ENCODE measurements at regions not wholly inside any gene's neighbourhood (a gene's known extent, or its start where the extent isn't known, plus 50 kb on each side); places are given as distances from the start of the nearest gene placed in this dataset.
"Not testable (repeated sequence)": the region's sequence is repeated elsewhere in the genome, so short reads cannot be mapped to it uniquely, and the experiment has no call there.

GRCh38 chr17:20843799-20844553 lies 198.8 kb downstream of the USP22 start:
- not testable (repeated sequence) for DNase-seq

GRCh38 chr17:20848869-20849443 lies 193.9 kb downstream of the USP22 start:
- DNase-seq = not testable (repeated sequence)

GRCh38 chr17:20851591-20852238 lies 191.1 kb downstream of the USP22 start:
- DNase-seq = not testable (repeated sequence)

DNA sequence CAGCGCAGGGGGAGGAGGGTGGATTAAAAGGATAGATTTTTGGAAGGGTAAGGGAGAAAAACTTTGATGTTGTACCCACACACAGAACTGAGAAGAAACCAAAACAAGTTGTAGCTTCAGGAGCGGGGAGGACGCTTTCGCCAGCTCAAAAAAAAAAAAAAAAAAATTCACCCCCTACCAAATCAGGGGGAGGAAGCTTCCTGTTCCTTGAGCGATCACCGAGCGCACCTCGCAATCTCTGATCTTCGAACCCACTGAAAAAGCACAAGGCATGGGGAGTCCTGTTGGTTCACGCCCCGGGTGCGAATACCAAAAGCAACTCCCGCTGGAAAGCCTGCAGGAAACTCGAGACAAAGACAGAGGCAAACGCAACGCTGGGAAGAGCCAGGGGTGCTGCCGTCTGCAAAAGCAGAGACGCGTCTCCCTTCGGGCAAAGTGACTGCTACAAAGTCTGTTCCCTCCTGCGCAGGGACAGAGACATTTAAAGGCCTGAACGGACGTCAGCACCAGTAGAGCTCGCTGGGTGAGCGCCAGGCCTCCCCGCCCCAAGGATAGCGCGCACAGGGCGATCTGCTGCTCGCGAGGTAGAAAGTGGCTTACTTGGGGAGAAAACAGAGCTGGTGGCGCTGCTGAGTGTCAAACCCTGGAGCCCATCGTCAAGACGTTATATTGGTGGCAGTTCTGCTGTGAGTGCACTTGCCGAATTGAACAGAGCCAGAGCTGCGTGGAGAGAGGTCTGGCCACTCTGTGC lies 190.4 kb downstream of the USP22 start:
- no peak for DNase-seq

DNA sequence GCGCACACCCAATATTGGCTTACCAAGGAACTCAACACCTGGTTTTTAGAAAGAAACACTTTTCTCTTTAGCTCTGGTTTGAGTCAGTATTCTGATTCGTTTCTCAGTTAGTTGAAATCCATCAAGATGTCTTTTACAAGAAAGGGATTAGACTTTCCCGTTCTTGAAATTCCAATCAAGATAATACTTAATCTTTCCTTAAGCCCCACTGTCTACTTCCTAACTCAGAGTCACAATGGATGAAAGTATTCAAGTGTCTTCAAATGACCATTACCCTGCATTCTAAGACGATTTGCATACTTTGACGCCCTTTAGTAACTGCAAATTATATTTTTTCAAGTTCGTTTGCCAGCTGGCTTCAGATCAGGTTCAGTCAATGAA lies 189.8 kb downstream of the USP22 start:
- no peak for DNase-seq

GRCh38 chr17:20855910-20856470 lies 186.8 kb downstream of the USP22 start:
- DNase-seq = not testable (repeated sequence)

DNA sequence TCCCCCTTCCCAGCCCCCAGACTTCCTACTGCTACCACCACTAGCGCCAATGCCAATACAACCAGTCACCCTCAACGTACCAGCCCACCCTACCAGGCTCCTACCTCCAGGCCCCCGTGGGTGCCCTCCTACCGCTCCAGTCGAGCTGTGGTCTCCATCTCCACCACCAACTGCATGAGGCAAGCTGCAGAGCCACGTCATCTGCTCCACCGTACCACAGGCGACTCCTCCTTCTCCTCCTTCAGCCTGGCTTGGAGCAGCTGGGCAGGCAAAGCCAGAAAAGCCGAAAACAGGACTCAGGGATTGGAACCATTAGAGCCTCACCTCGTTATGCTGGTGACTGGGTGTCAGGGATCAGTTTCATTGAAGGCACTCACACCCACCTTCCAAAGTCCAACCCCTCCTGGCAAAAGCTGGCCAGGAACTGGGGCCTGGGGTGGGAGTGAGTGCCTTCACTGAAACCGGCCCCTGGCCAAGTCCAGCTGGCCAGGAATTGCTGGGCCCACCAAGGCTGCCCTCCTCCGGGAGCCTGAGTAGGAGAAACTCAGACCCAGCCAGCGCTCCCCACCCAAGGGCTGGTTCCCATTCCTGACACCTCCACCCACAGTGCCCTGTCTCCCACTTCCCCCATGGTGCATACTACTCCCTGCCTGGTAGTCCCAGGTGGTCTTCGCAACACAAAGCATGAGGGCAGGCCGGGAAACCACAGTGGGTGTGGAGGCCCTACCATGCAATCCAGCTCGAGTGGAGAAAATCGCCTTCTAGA lies 176.2 kb downstream of the USP22 start:
- DNase-seq = not testable (repeated sequence)

DNA sequence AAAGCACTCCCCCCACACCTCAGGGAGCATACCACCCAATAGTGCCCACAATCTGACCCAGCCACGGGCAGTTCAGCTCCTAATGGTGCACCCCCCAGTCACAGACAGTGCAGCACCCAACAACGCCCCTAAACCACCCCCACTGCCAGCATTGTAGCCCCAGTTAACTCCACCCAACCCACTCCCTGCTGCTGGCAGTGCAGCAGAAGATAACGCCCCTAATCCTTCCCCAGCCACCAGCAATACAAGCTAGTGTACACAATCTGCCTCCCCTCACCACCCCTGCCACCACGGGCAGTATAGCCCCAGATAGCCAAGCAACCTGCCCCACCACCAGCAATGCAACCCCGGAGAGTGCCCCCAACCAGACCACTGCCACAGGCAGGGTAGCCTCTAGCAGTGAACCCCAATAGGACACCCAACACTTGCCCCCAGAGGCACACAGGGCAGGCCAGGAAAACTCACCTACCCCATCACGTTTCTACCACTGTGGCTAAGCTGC lies 175.3 kb downstream of the USP22 start:
- DNase-seq = not testable (repeated sequence)

DNA sequence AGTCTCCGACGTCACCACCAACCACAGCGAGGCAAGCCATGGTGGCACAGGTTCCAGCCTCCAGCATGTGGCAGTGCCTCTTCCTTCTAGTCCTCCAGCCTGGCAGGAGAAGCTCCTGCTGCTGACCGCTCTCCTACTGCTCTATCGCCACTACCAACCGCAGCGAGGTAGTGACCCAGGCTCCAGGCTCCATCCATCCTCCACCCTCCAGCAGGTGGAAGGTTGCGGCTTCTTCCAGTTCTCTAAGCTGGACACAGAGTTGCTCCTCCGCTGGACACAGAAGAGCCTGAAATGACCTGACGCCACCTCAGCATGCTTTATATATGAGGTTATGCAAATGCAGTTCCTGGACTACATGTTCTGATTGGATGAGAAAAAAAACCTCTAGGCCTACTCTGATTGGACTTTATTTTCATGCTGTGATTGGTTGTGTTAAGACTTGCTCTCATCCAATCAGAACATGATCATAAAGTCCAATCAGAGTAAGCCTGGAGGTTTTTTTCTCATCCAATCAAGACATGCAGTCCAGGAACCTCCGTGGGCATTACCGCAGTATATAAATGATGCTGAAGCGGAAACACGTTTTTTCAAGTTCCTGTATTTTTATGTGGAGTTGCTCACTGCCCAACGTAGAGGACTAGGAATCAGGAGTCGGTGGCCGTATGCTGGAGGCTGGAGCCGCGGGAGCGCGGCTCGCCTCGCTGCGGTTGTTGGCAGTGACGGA lies 174.7 kb downstream of the USP22 start:
- DNase-seq = not testable (repeated sequence)

- DNase-seq = not testable (repeated sequence)
These were observed 174.2 kb downstream of the USP22 start for GRCh38 chr17:20868662-20869007.

GRCh38 chr17:20873173-20873572 lies 169.6 kb downstream of the USP22 start:
- DNase-seq = not testable (repeated sequence)

GRCh38 chr17:20873688-20874328 lies 169.0 kb downstream of the USP22 start:
- not testable (repeated sequence) for DNase-seq

DNA sequence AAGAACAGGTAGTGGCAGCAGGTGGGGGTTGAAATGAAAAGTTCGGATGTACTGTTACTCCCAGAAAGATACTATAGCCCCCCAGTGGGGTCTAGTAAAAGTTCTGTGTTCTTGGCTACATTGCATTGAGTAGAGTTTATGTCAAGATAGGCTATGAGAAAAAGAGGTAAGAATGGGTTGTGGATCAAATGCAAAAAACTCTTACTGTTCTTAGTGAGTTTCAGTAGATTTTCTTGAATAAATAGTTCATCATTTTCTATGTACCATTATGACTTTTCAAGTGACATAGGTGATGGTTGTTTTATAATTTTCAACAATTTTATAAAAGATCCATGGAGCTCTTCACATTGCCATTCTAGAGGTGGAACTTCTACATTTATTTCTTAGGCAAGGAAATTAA lies 165.4 kb downstream of the USP22 start:
- DNase-seq = not testable (repeated sequence)

- no peak for DNase-seq
These were observed 152.5 kb downstream of the USP22 start for GRCh38 chr17:20890338-20890737.

DNA sequence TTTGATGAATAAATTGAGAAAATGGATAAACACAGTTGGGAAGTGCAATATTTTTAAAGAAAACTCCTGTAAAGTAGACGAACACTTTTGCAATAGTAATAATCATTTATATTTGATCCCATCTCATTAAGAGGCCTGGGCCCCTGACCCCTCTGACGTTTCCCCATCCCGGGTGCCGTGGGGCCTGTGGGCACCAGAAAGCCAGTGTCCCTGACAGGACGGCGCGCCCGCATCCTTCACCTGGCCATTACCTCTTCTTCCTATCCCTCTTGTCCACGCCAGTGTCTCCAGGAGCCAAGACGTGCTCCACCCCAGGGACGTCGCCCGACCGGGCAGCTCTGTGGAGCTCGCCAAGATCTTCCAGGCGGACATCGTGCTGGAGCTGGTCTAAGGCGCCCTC lies 147.4 kb downstream of the USP22 start:
- DNase-seq = not testable (repeated sequence)

DNA sequence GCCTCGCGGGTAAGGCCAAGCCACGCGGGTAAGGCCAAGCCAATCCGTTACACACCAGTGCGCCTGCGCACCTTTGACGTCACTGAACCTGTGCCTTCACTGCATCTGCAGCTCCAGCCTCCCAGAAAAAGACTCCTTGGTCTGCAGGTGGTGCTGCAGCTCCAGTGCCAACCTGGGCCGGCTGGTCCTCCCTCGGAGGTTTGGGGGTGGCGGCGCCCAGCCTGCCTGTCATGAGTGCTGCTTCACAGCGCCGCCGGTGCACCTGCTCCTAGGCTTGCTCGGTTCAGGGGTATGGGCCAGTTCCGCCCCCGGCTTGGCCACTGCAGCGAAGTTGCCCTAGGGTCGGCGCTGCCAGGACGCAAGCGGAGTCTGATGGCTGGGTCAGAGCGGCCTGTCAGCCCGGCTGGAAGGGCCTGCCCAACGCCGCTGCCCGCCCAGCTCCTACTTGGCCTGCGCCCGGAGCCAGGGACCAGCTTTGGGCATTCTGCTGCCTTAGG lies 146.6 kb downstream of the USP22 start:
- DNase-seq = no peak

DNA sequence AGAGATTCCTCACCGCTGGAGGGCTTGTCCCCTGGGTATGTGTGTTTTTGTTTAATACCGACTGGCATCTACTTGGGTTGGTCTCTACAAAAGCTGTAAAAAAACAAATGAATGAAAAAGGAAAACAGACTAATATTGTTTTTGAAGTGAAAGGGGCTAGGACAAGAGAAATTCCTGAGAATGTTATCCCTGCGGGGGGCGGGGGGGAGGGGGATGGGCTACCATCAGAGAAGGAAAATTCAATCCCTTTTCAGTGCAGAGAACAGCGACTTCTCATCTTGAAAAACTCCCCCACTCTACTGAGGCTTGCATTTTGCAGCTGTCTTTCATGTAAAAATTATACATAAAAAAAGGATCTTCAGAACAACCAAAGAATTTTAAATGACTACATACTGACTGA lies 144.1 kb downstream of the USP22 start:
- DNase-seq = not testable (repeated sequence)

DNA sequence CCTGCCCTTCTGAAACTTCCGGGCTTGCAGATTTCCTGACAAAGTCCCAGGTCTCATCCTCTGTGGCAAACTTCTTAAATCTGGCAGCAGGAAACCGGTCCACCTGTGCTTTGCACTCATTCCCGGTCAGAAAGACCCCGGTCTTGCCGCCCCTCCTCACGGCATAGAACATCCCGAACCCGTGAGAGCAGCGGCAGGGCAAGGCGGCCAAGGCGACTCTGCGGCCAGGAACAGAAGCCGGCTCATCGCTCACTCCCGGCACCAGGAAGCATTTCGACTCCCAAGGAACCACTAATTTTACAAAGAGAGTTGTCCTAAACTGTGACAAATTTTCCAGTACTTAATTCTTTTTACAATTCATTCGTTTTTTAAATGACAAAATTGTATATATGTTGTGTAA lies 140.3 kb downstream of the USP22 start:
- not testable (repeated sequence) for DNase-seq

DNA sequence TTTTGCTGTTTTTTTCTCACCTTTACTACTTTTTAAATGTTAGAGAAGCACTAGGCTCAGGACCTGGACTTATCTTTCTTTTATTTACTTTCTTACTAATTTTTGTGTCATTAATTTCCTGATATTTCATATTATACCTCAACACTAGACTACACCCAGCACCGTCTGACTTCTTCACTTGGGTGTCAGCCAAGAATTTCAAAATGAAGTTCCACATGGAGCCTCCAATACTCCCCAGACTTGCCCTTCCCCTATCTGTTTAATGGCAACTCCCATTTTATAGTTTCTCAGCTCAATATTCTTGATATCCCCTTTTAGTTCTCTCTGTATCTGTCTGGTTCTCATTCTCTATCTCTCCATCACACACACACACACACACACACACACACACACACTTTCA lies 139.3 kb downstream of the USP22 start:
- not testable (repeated sequence) for DNase-seq
